Mesothelial cell of epicardium (in vitro differentiated cells): ENCODE measurements at regions not wholly inside any gene's neighbourhood (a gene's known extent, or its start where the extent isn't known, plus 50 kb on each side); places are given as distances from the start of the nearest gene placed in this dataset.

Source experiments
- DNase-seq, 2 experiments: peaks; one replicate each; pipeline ENCODE4 v3.0.0; 2021; ENCODE audit warnings: low spot score in 2 of 2; ENCODE audit not compliant: unreplicated experiment in 2 of 2
- H3K27ac Mint-ChIP-seq: 2 replicates; pipeline ENCODE4 v1.8.0; 2021; ENCODE audit warnings: mixed read lengths
- H3K27me3 Mint-ChIP-seq: 2 replicates; pipeline ENCODE4 v1.8.0; 2021; ENCODE audit warnings: low read depth, mixed read lengths
- H3K36me3 Mint-ChIP-seq: 2 replicates; pipeline ENCODE4 v1.8.0; 2021; ENCODE audit warnings: mixed read lengths
- H3K4me1 Mint-ChIP-seq: 2 replicates; pipeline ENCODE4 v1.8.0; 2021; ENCODE audit warnings: mixed read lengths
- H3K4me3 Mint-ChIP-seq: 2 replicates; pipeline ENCODE4 v1.8.0; 2021; ENCODE audit warnings: mild to moderate bottlenecking, moderate library complexity, mixed read lengths
- H3K9me3 Mint-ChIP-seq: 2 replicates; pipeline ENCODE4 v1.8.0; 2021; ENCODE audit warnings: mixed read lengths
- CTCF ChIP-seq: fragments of 200-600 bp; sonication (generic); IDR thresholded peaks from one replicate; pipeline ENCODE4 v1.5.0; 2021; ENCODE audit warnings: antibody characterized with exemption; ENCODE audit not compliant: unreplicated experiment

GRCh38 chr16:26599785-26600104, 467.0 kb upstream of the C16orf82 start:
- peaks cover 10% of the 10 kb centered on the region for H3K27me3 Mint-ChIP-seq
- no peaks in the 10 kb centered on the region for H3K9me3 Mint-ChIP-seq
- TF ChIP-seq CTCF = no peak
- no peak overlapping the region for H3K27ac Mint-ChIP-seq
- DNase-seq = no peak
- H3K4me3 Mint-ChIP-seq = no peak overlapping the region
- H3K4me1 Mint-ChIP-seq = peaks cover 9% of the 10 kb centered on the region
- H3K36me3 Mint-ChIP-seq = no peaks in the 10 kb centered on the region

- no peak for DNase-seq
- no peaks in the 10 kb centered on the region for H3K9me3 Mint-ChIP-seq
- peaks cover 11% of the 10 kb centered on the region for H3K27me3 Mint-ChIP-seq
- H3K27ac Mint-ChIP-seq = no peak overlapping the region
- no peak for TF ChIP-seq CTCF
- peaks cover 9% of the 10 kb centered on the region for H3K4me1 Mint-ChIP-seq
- H3K36me3 Mint-ChIP-seq = no peaks in the 10 kb centered on the region
- H3K4me3 Mint-ChIP-seq = no peak overlapping the region
Measured at GRCh38 chr16:26601335-26601734, 465.4 kb upstream of the C16orf82 start.

- TF ChIP-seq CTCF = no peak
- no peaks in the 10 kb centered on the region for H3K4me1 Mint-ChIP-seq
- H3K36me3 Mint-ChIP-seq = no peaks in the 10 kb centered on the region
- DNase-seq = no peak
- no peaks in the 10 kb centered on the region for H3K9me3 Mint-ChIP-seq
- H3K27me3 Mint-ChIP-seq = peaks cover 26% of the 10 kb centered on the region
- H3K4me3 Mint-ChIP-seq = no peak overlapping the region
- no peak overlapping the region for H3K27ac Mint-ChIP-seq
Measured at GRCh38 chr16:26605626-26606271, 461.0 kb upstream of the C16orf82 start.

- Mint-ChIP-seq H3K4me1 (no peaks in the 10 kb centered on the region), H3K4me3 (no peak overlapping the region), H3K9me3 (no peaks in the 10 kb centered on the region), H3K27me3 (peaks cover 28% of the 10 kb centered on the region), H3K36me3 (no peaks in the 10 kb centered on the region), H3K27ac (no peak overlapping the region)
- no peak for TF ChIP-seq CTCF
- DNase-seq = no peak
Measured at GRCh38 chr16:26606381-26607150, 460.2 kb upstream of the C16orf82 start.

- H3K36me3 Mint-ChIP-seq = no peaks in the 10 kb centered on the region
- no peaks in the 10 kb centered on the region for H3K4me1 Mint-ChIP-seq
- no peak for TF ChIP-seq CTCF
- no peak for DNase-seq
- H3K4me3 Mint-ChIP-seq = no peak overlapping the region
- peaks cover 20% of the 10 kb centered on the region for H3K27me3 Mint-ChIP-seq
- no peak overlapping the region for H3K27ac Mint-ChIP-seq
- H3K9me3 Mint-ChIP-seq = peaks cover 22% of the 10 kb centered on the region
Measured at GRCh38 chr16:26614237-26614841, 452.4 kb upstream of the C16orf82 start.
